ENCODE measurements at regions not wholly inside any gene's neighbourhood (a gene's known extent, or its start where the extent isn't known, plus 50 kb on each side); places are given as distances from the start of the nearest gene placed in this dataset.
"Not testable (repeated sequence)": the region's sequence is repeated elsewhere in the genome, so short reads cannot be mapped to it uniquely, and the experiment has no call there.

DNA sequence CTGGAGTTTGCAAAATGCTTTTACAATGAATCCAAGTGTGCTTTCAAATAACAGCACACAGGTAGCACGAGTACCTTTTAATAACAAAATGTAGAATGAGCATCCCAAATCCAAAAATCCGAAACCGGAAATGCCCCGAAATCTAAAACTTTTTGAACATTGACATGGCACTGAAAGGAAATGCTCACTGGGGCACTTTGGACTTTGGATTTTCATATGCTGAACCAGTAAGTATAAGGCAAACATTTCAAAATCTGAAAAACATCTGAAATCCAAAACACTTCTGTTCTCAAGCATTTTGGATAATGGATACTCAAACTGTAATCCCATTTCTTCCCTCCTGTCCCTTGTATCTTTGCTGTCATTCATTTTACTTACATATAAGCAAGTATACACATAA lies 50.1 kb downstream of the GCNT4 start:
- DNase-seq (ENCODE audit: low read depth): no peak

DNA sequence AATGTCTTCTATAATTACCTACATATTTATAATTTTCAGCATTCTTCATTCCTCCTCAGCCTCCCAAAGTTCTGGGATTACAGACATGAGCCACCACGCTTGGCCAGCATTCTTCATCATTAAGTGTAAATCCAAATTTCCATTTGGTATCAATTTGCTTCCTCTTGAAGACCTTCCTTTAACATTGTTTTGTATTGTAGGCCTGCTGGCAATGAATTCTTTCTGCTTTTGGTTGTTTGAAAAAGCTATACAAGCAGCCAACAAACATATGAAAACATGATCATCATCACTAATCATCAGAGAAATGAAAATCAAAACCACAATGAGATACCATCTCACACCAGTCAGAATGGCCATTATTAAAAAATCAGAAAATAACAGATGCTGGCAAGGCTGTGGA lies 56.4 kb downstream of the GCNT4 start:
- DNase-seq (ENCODE audit: low read depth): no peak

DNA sequence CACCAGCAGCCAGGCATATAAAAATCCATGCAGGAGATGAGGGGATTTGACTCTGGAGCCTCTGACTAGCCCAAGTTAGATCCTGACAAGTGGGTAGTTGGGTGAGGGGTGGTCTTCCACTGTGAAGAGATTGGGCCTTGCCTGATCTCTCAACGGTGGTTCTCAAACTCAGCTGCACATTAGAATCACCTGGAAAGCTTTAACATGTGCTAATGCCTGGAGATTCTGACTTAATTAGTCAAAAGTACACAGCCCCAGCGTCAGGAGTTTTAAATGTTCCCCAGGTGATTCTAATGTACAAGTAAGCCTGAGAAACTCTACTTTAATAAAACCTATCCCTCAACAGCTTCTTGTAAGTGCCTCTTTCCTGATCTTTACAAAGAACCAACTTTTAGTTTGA lies 57.5 kb downstream of the GCNT4 start:
- DNase-seq (ENCODE audit: low read depth): no peak

DNA sequence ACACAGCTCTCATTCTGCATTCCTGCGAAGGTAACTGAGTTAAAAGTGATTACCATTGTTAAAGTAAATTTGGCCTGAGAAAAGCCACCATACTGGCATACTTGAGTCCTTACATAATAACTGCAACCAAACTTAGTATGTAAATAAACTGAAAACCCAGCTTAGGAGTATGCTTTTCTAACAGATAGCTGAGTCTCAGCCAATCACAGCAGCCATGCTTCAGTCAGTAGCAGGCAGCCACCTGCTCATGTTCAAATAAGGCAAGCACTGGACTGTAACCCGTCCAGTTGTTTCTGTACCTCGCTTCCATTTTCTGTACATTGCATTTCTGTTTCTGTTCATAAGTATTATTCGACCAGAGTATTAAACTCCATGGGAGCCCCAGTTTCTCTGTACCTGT lies 58.6 kb downstream of the GCNT4 start:
- no peak for DNase-seq (ENCODE audit: low read depth)

DNA sequence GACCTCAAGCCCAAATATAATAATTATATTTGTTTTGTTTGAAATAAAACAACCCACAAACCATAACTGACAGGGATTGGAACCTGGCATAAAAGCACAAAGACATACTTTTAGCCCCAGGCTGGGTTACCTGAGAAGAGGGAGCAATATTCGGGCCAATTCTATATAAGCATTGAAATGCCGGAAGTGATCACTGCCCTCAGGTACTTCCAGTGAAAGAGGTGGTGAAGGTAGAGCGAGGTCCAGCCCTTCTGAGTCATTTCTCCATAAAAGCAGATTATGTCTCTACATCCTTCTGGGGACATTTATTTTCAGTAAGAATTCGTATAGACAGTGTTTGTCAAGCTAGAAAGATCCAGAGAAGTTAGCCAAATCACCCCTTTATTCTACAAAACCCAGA lies 59.6 kb downstream of the GCNT4 start:
- DNase-seq (ENCODE audit: low read depth): no peak

DNA sequence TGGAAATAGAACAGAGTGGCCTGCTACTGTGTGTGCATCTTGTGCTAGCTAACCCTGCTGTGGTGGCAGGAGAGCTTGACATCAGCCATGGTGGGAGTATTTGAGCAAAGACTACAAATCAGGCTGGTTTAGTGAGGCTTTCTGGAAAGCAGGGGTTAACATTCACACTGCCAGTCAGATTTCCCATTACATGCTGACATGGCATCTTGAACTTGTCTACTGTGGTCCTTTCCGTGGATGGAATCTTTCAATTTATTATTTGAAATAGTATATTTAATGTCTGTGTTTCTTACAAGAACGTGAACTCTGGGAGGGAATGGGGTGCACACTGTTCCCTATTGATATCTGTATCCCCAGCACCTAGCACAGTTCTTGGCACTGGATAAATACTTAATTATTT lies 60.8 kb downstream of the GCNT4 start:
- no peak for DNase-seq (ENCODE audit: low read depth)

DNA sequence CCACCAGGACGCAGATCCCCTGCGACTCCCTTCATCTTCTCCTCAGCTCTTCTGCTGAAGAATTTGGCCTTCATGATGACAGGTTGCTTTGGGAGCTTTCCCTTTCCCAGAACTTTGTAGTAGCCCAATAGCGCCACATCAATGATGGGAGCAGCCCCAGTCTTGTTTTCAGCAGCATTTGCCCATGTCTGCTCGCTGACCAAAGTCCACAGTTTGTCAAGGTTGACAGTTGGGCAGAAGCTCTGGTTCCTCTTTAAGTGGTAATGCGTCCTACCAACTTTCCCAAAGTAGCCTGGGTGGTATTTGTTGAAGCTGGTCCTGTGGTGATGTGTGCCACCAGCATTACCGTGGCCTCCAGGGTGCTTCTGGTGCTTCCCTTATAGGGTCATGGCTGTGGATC lies 62.2 kb downstream of the GCNT4 start:
- DNase-seq (ENCODE audit: low read depth): no peak

DNA sequence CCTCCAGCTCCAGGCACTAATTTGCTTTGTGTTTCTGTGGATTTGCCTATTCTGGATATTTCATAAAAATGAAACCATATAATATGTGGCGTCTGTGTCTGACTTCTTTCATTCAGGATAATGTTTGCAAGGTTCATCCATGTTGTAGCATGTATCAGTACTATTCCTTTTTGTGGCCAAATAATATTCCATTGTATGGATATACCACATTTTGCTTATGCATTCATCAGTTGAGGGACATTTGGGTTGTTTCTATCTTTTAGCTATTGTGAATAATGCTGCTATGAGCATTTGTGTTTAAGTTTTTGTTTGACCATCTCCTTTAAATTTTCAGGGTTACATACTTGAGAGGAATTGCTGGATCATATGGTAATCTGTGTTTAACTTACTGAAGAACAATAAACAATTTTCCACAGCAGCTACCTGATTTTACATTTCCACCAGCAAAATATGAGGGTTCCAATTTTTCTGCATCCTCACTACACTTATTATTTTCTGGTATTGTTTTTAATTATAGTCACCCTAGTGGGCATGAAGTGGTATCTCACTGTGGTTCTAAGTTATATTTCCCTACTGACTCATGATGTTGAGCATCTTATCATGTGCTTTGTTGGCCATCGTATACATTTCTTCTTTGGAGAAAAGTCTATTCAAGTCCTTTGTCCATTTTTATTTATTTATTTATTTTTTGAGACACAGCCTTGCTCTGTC lies 63.9 kb downstream of the GCNT4 start:
- DNase-seq (ENCODE audit: low read depth): peak; percentile 3

DNA sequence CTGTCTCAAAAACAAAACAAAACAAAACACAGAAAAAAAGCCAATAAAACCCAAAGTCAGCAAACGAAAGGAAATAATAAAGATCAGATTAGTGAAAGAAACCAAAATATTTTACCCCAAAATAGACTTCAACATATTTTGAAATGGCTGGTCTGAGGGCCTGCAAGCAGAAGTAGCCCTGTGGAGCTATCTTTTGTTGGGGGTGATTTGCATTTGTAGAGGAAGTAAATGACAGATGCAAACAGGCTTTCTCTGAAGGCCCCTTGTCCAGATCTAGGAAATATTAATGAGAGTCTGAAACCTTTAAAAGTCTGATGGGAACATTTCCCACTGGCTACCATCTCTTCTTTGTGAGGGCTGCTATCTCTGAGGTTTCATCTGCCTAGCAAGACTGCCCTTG lies 74.0 kb downstream of the GCNT4 start:
- DNase-seq (ENCODE audit: low read depth): no peak

DNA sequence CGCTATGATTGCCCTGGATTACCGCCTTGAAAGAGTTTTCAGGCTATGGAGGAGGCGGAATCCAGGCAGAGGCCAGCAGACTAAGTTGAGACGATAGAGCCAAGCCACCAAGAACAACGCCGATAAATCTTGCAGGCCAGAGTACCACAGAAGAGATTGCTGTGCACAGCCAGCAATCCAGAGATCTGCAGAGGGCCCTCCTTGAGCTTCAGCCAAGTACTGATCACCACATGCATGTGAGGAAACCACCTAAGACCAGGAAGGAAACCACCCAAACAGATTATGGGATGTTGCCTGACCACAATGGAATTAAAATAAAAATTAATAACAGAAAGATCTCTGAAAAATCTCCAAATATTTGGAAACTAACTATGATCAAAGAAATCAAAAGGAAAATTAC lies 74.9 kb downstream of the GCNT4 start:
- no peak for DNase-seq (ENCODE audit: low read depth)

DNA sequence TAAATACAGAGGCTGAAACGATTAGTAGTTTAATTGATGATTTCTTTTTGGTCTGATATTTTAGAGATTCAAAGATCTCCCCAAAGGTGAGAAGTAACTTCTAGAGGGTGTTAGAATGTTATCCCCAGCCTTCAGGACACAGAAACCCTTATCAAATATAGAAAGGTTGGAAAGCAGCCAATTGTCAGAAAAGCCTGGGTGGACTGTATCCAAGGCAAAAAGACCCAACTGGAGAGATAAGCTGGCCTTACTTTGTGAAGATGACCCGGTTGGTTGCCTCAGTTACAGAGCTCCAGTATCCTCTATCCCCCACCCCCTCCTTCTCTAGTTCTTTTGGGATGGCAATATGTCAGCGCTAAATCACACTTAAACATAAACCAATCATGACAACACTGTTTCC lies 75.7 kb downstream of the GCNT4 start:
- no peak for DNase-seq (ENCODE audit: low read depth)

DNA sequence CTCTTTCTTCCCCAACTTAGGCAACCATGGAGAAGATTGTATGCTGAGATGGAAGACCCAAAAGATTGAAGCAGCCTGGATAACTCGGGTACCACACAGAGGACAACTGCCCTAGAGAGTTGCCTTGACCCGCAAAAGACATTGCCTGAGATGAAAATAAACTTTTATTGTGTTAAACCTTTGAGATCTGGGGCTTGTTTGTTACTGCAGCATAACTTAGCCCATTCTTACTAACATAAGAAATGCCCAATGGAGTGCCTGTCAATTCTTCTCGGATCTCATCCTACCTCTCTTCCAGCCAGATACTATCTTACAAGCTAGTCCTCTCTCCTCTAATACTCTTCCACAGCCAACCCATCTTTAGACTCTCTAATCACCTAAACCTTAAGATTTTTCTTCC lies 76.8 kb downstream of the GCNT4 start:
- DNase-seq (ENCODE audit: low read depth): no peak

DNA sequence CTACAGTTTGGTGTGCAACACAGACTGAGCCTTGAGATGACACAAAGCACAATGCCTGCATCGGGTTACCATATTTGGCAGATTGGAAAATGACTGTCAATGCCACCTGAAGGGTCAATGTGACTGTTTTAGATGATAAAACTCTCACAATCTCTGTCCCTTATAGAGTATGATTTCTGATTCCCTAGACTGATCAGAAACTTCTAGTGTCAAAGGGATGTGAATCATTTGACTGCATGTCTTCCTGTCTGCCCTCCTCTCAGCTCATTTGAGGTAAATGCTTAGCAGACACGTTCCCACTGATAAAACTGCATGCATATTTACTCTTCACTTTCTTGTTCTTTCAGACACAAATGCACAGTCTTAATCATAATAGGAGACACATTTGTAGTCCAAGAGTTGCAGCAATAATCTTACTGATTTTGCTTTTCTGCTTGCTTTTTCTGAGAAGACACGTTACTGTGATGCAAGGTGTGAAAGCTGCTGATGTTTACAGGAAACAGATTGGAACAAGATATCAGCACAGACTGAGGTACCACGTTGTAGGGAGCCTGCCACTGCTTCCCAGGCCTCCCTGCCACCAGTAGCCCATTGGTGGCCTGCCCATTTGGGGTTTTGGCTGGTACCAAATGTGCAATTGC lies 77.8 kb downstream of the GCNT4 start:
- no peak for DNase-seq (ENCODE audit: low read depth)

DNA sequence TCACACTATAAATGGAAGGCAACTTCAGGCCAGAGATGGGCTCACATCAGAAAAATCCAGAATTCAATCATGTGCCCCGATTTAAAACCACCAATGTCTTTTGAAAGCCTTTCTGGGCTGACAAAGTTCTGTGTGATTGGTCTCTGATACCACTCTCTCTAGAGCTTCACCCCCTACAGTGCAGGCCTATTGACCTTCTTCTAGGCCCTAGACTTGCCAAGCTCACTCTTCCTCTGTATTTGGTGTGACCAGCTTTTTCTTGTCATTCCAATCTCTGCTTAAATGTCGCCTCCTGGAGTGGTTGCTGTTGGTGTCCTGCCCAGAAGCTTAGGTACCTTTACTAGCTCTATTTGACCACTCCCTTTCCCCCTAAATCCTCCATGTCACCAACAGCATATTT lies 78.7 kb downstream of the GCNT4 start:
- DNase-seq (ENCODE audit: low read depth): no peak

DNA sequence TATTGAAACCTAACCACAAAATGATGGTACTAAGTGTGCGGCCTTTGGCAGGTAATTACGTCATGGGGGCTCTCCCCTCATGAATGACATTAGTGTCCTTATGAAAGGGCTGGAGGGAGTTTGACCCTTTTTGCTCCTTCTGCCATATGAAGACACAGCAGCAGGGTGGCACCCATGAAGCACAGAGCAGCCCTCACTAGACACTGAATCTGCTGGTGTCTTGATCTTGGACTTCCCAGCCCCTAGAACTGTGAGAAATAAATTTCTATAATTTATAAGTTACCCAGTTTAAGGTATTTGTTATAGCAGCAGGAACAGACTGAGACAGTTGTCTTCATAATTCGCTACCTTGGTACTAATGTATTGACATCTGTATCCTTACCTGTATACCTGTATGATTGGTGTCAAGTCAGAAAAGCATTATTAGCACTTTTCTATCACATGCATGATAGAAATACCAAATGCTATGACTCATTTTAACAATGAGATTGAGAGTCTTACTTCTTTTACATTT lies 80.4 kb downstream of the GCNT4 start:
- DNase-seq (ENCODE audit: low read depth): no peak

DNA sequence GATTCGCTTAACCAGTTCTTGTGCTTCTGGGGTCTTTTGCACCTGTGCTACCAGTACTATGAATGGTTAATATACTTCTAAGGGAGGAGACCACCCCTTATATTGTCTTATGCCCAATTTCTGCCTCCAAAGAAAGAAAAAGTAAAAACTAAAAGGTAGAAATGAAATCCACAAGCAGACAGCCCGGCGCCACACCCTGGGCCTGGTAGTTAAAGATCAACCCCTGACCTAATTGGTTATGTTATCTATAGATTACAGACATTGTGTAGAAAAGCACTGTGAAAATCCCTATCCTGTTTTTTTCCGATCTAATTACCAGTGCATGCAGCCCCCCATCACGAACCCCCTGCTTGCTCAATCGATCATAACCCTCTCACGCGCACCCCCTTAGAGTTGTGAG lies 81.5 kb downstream of the GCNT4 start:
- DNase-seq (ENCODE audit: low read depth): not testable (repeated sequence)

DNA sequence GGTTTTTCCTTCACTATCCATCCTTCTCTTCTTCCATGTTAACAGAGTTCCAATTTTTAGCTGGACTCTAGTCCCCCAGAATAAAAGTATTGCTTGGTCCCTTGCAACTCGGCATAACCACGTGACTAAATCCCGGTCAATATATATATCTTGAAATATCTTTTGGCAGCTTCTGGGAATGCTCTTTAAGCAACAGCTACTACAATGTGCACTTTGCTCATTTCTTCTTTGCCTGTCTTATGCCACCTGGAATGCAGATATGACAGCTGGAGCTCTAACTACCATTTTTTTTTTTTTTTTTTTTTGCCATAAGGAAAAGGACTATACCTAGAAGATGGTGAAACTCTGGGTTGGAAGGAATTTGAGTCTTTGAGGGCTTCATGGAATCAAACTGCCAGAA lies 82.6 kb downstream of the GCNT4 start:
- no peak for DNase-seq (ENCODE audit: low read depth)

DNA sequence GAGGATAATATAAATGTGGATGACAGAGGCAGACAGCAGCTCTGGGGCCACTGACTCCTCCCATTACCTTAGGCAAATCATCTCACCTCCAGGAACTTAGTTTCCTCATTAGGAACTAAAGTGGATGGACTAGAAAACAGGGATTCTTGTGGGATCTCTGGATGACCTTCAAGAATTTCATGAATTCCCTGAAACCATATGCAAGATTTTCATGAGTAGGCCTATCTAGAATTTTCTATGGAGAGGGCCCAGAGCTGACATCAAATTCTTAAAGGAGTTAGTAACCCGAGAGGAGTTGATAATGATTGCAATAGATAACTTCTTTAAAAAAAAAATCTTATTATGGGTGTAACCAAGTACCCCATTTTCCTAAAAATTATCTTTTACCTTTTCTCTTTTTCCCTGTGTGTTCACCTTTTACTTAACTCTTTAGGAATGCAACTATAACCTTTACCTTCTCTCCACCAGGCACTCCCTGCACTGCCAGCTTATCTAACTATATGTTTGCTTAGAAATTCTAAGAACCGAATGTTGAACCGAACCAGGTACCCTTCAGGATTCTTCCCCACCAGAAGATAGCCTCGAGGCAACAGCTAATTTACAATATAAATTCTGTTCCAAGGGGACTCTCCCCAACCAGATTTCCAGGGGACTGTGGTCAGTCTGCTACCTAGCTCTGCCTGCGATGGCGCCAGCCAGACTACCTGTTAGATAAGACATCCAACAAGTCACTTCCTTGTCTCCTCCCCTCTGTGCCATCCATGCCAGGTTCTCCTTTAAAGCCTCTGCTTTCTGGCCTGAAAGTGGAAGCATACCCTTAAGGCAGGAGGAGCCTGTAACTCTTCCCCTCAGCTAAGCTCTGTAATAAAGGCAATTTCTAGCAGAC lies 86.0 kb downstream of the GCNT4 start:
- no peak for DNase-seq (ENCODE audit: low read depth)

DNA sequence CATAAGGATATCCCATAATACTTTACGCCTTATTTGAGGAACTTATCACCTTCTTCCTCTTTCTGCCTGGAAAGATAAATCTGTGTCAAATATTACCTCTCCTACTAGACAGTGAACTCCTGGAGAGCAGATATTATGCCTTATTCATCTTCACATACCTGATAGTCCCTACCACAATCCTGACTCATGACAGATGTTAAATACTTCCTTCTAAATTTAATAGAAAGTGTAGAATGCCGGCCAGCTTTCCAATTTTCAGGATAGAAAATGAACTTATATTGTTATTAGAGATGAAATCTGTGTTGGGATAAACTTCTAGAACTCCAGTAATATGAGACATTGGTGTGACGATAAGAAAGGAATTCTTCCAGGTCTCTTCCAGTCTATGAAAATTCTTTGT lies 89.0 kb downstream of the GCNT4 start:
- DNase-seq (ENCODE audit: low read depth): no peak

DNA sequence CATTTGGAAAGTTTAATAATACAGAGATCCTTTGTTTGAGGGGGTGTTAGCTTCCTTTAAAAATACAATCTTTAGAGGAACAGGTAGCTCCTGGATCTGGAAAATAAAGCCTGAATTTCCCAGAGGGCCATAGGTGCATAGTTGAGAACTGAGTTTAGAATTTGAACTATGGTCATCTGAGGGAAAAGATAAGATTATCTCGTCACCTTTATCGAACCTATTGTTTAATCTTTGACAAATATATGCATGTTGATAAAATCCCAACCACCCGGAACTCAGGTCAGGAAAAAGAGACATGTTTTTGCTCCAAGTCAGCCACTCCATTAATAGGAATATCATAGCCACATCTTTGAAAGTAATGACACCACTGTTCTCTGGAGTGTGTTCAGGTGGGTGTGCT lies 91.7 kb upstream of the FAM169A start:
- DNase-seq (ENCODE audit: low read depth): no peak

DNA sequence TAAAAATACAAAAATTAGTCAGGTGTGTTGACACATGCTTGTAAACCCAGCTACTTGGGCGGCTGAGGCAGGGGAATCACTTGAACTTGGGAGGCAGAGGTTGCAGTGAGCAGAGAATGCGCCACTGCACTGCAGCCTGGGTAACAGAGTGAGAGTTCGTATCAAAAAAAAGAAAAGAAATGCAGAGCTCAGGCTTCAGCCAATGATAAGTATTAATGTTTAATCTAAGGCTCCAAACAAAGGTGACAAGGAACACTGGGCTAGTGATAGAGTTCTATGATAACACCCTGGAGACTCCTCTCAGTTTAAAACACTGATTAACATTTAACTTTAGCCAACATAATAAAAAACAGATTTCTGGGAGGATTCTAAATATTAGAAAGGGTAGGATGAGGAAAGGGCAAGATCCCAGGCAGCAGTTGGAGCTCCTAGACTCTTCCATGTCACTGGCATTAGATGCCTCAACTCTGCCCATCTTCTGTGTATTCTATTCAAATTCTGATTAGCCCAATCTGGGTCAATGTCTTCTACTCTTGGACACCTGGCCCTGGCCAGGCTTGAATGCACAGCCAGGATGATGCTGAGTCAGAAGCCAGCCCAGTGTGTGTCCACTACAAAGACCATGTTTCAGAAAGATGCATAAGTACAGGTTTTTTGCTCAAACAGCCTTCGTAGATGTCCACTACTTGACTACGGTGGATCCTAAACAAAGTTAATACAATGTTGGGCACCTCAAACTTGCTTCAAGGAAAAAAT lies 91.0 kb upstream of the FAM169A start:
- no peak for DNase-seq (ENCODE audit: low read depth)

DNA sequence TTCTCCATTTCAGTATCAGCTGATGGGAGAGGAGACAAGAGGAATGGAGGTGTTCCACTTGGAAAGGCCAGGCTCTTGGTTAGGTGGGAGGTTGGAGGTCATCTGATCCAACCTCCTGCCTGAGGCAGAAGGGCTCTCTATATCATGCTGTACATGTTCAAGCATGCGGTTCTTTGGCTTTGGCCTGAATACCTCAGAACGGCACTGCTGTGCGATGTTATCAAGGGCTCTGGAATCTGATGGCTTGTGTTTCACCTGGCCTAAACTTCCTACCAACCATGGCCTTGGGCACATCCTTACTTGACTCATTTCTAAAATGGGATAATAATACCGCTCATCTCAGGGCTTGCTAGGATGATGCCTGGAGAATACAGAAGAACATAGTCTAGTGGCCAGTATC lies 90.1 kb upstream of the FAM169A start:
- DNase-seq (ENCODE audit: low read depth): no peak

Measured in ELR (cell line).